ENCODE measurements at regions not wholly inside any gene's neighbourhood (a gene's known extent, or its start where the extent isn't known, plus 50 kb on each side); places are given as distances from the start of the nearest gene placed in this dataset.

DNA sequence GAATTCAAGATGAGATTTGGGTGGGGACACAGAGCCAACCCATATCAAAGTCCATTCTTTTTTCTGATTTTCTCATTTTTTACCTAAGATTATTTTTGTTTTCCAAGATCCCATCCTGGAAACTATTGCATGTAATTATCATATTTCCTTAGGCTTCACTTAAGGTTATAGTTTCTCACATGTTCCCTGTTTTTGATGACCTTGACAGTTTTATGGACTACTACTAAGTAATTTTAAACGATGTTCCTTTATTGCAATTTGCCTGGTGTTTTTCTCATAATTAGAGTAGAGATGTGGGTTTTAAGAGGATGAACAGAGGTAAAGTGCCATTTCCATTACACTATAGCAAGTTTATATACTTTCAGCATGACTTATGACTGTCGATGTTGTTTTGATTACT lies 795.1 kb downstream of the FAT4 start:
- WGBS, 2 donors = 87 to 92% methylated on average over 2 of the region's 2 CpGs
- Histone ChIP-seq H3K9ac (ENCODE audit: insufficient read depth in 1 of 2, low read length in 2 of 2) (no peak overlapping the region), H3K4me3 (no peak overlapping the region), H3K4me1 (ENCODE audit: control insufficient read depth in 5 of 5, insufficient read depth in 5 of 5, low read length in 5 of 5) (no peaks in the 10 kb centered on the region), H3K9me3 (ENCODE audit: control insufficient read depth in 4 of 4, insufficient read depth in 3 of 4, low read length in 3 of 4) (peaks cover 0 to 4% (median 2%) of the 10 kb centered on the region in 4 donors), H3K27me3 (ENCODE audit: control insufficient read depth in 3 of 3, insufficient read depth in 3 of 3, low read length in 2 of 3) (no peaks in the 10 kb centered on the region), H3K36me3 (ENCODE audit: control insufficient read depth in 4 of 4, insufficient read depth in 4 of 4, low read length in 4 of 4) (no peaks in the 10 kb centered on the region), H3K27ac (ENCODE audit: low read depth in 1 of 2, low read length in 1 of 2) (no peak overlapping the region)
- TF ChIP-seq, protein P1, sequence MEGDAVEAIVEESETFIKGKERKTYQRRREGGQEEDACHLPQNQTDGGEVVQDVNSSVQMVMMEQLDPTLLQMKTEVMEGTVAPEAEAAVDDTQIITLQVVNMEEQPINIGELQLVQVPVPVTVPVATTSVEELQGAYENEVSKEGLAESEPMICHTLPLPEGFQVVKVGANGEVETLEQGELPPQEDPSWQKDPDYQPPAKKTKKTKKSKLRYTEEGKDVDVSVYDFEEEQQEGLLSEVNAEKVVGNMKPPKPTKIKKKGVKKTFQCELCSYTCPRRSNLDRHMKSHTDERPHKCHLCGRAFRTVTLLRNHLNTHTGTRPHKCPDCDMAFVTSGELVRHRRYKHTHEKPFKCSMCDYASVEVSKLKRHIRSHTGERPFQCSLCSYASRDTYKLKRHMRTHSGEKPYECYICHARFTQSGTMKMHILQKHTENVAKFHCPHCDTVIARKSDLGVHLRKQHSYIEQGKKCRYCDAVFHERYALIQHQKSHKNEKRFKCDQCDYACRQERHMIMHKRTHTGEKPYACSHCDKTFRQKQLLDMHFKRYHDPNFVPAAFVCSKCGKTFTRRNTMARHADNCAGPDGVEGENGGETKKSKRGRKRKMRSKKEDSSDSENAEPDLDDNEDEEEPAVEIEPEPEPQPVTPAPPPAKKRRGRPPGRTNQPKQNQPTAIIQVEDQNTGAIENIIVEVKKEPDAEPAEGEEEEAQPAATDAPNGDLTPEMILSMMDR (IDR thresholded peaks at IDR 0.05; ENCODE audit: control extremely low read depth, extremely low read depth) = no peak
- ATAC-seq (ENCODE audit: insufficient read depth, low FRiP score) = no peak
- DNase-seq = no peak

DNA sequence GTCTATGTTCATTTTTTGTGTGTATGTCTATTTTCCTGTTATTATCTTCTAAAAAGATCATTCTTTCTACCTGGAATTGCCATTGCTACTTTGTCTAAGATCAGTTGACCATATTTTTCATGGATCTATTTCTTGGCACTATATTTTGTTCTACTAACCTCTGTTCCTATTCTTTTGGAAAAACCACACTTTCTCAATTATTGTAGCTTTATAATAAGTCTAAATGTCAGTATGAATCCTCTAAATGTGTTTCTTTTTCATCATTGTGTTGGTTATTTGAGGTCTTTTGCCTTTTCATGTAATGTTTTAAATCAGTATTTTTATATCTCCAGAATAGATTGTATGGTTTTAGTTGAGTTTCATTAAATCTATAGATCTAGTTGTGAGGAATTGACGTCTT lies 798.3 kb downstream of the FAT4 start:
- H3K27me3 ChIP-seq (ENCODE audit: control insufficient read depth in 3 of 3, insufficient read depth in 3 of 3, low read length in 2 of 3) = no peaks in the 10 kb centered on the region
- no peak overlapping the region for H3K9ac ChIP-seq (ENCODE audit: insufficient read depth in 1 of 2, low read length in 2 of 2)
- H3K4me3 ChIP-seq = no peak overlapping the region
- ATAC-seq (ENCODE audit: insufficient read depth, low FRiP score) (no peak), DNase-seq (no peak)
- H3K4me1 ChIP-seq (ENCODE audit: control insufficient read depth in 5 of 5, insufficient read depth in 5 of 5, low read length in 5 of 5) = no peaks in the 10 kb centered on the region
- 83 to 89% methylated on average over 1 of the region's 1 CpG for WGBS, 2 donors
- peaks cover 0 to 7% (median 2%) of the 10 kb centered on the region in 4 donors for H3K9me3 ChIP-seq (ENCODE audit: control insufficient read depth in 4 of 4, insufficient read depth in 3 of 4, low read length in 3 of 4)
- H3K27ac ChIP-seq (ENCODE audit: low read depth in 1 of 2, low read length in 1 of 2) = no peak overlapping the region
- TF ChIP-seq, protein P1 (IDR thresholded peaks at IDR 0.05; ENCODE audit: control extremely low read depth, extremely low read depth) = no peak
- no peaks in the 10 kb centered on the region for H3K36me3 ChIP-seq (ENCODE audit: control insufficient read depth in 4 of 4, insufficient read depth in 4 of 4, low read length in 4 of 4)

DNA sequence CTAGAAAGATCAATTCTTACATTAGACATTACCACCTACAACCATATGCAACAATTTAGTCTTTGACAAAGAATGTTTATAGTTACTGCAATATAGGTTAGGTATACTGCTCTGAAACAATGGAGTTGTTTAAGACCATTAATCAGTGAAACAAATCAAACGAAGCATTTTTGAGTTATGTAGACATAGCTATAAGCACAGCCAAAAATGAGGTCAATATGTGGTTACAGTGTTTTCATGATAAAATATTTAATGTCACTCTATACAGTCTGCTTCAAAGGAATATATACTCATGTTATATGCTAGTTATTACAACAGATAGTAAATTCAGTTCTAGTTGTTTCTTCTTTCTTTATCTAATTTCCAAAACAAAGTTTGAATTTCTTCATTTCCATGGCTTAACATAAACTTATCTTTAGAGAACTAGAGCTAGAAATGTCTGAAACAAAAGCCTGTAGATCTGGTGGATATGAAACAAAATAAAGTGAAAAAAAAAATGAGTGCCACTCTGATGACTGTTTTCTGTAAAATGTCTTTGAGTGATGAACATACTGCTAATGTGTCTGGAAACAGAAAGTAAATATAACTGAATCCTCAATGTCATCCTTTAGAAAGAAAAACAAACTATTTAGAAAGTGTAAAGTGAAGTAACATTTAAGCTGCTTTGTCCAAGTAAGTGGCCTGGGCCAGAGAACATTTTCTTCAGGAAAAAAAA lies 809.0 kb downstream of the FAT4 start:
- DNase-seq (peak in 2 of 3 donors; percentile 61 to 69), ATAC-seq (ENCODE audit: insufficient read depth, low FRiP score) (no peak)
- Histone ChIP-seq H3K4me3 (no peak overlapping the region), H3K36me3 (ENCODE audit: control insufficient read depth in 4 of 4, insufficient read depth in 4 of 4, low read length in 4 of 4) (no peaks in the 10 kb centered on the region), H3K4me1 (ENCODE audit: control insufficient read depth in 5 of 5, insufficient read depth in 5 of 5, low read length in 5 of 5) (peaks cover 0 to 13% (median 0%) of the 10 kb centered on the region in 5 donors), H3K9me3 (ENCODE audit: control insufficient read depth in 4 of 4, insufficient read depth in 3 of 4, low read length in 3 of 4) (no peaks in the 10 kb centered on the region), H3K27me3 (ENCODE audit: control insufficient read depth in 3 of 3, insufficient read depth in 3 of 3, low read length in 2 of 3) (no peaks in the 10 kb centered on the region), H3K27ac (ENCODE audit: low read depth in 1 of 2, low read length in 1 of 2) (no peak overlapping the region), H3K9ac (ENCODE audit: insufficient read depth in 1 of 2, low read length in 2 of 2) (no peak overlapping the region)
- 46 to 64% methylated on average over 1 of the region's 1 CpG for WGBS, 2 donors
- TF ChIP-seq, protein P1 (IDR thresholded peaks at IDR 0.05; ENCODE audit: control extremely low read depth, extremely low read depth) = no peak

DNA sequence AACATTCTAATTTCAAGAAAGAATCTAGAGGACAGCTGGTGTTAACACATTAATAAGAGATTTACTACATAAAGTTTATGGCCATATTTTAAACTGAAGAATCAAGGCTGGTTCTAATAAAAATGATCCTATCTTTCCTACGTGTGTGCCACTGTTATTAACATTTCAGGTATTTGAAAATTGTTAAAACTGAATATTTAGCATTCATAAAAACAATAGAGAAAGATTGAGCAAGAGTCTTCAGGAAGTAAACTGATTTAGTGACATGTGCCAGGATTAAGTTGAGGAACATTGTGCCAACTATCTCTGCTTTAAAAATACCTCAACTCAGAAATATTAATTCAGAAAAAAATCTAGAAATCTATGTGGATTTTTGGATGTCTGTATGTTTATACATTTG lies 810.1 kb downstream of the FAT4 start:
- TF ChIP-seq, protein P1 (IDR thresholded peaks at IDR 0.05; ENCODE audit: control extremely low read depth, extremely low read depth) = no peak
- no peak overlapping the region for H3K9ac ChIP-seq (ENCODE audit: insufficient read depth in 1 of 2, low read length in 2 of 2)
- H3K4me3 ChIP-seq = no peak overlapping the region
- H3K4me1 ChIP-seq (ENCODE audit: control insufficient read depth in 5 of 5, insufficient read depth in 5 of 5, low read length in 5 of 5) = peaks cover 0 to 13% (median 0%) of the 10 kb centered on the region in 5 donors
- H3K27me3 ChIP-seq (ENCODE audit: control insufficient read depth in 3 of 3, insufficient read depth in 3 of 3, low read length in 2 of 3) = no peaks in the 10 kb centered on the region
- 12 to 53% methylated on average over 1 of the region's 1 CpG for WGBS, 2 donors
- no peaks in the 10 kb centered on the region for H3K36me3 ChIP-seq (ENCODE audit: control insufficient read depth in 4 of 4, insufficient read depth in 4 of 4, low read length in 4 of 4)
- ATAC-seq (ENCODE audit: insufficient read depth, low FRiP score) (no peak), DNase-seq (peak in 1 of 3 donors; percentile 7)
- no peaks in the 10 kb centered on the region for H3K9me3 ChIP-seq (ENCODE audit: control insufficient read depth in 4 of 4, insufficient read depth in 3 of 4, low read length in 3 of 4)
- no peak overlapping the region for H3K27ac ChIP-seq (ENCODE audit: low read depth in 1 of 2, low read length in 1 of 2)

Measured in lung (tissue), 11 donors.